Tibial nerve (tissue), 4 donors: ENCODE measurements at regions not wholly inside any gene's neighbourhood (a gene's known extent, or its start where the extent isn't known, plus 50 kb on each side); places are given as distances from the start of the nearest gene placed in this dataset.

ENCODE experiments used
- CTCF ChIP-seq, 5 experiments: fragments of 200-600 bp in 3 of 5; fragments of 450-650 bp in 2 of 5; sonication (generic) in 3 of 5; IDR thresholded peaks; one replicate each; pipeline ENCODE4 v1.5.1; 2016 to 2019; ENCODE audit warnings: antibody characterized with exemption in 5 of 5, mild to moderate bottlenecking in 3 of 5, moderate library complexity in 2 of 5
- EP300 ChIP-seq, 2 donors: sonication (generic); formaldehyde crosslinking; IDR thresholded peaks; one replicate each; pipeline ENCODE4 v1.6.1; 2017; ENCODE audit warnings: antibody characterized with exemption in 2 of 2, mild to moderate bottlenecking in 1 of 2

DNA sequence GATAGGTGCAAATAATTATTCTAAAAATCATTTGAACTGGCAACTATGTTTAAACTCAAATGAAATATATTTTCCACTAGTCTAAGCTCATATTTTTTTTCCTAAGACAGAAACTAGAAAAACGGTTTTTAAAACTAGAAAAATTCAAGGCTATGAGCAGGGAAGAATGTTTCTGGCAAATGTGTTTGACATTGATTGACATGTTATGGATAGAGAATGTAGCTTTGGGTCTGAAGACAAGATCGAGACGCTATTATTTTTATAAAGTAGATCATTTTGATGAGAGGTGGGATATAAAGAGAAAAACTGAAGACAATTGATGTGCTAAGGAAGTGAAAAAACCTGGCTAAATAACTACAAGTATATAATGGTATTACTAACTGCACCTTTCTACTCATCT, 415.2 kb downstream of the GABRB3 start:
- TF ChIP-seq CTCF (IDR thresholded peaks at IDR 0.05) = no peak
- no peak for TF ChIP-seq EP300 (IDR thresholded peaks at IDR 0.05)
